ENCODE measurements at regions not wholly inside any gene's neighbourhood (a gene's known extent, or its start where the extent isn't known, plus 50 kb on each side); places are given as distances from the start of the nearest gene placed in this dataset.
"Not testable (repeated sequence)": the region's sequence is repeated elsewhere in the genome, so short reads cannot be mapped to it uniquely, and the experiment has no call there.

DNA sequence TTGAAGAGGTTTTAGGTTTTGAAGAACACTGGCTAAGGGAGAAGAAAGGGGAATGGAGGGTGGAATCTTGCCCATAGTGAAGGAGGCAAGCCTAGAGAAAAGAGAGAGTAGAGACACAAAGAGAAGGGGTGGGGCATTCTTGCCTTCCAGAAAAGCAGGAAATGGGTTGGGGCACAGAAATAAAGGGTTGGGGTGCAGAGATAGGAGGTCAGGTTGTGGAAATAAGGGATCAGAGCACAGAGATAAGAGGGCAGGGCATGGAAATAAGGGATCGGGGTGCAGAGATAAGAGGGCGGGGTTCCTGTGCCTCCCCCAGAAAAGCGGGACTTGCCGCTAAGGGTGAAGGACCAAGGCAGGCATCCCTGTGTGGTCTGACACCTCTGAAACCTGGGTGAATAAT, 69.9 kb downstream of the ALG1L2 start:
- H3K27me3 ChIP-seq (ENCODE audit: control insufficient read depth, insufficient read depth, low read length); H3K36me3 ChIP-seq (ENCODE audit: control insufficient read depth, insufficient read depth, low read length); H3K4me3 ChIP-seq (ENCODE audit: low read depth, low read length); DNase-seq (ENCODE audit: low read depth): not testable (repeated sequence)

DNA sequence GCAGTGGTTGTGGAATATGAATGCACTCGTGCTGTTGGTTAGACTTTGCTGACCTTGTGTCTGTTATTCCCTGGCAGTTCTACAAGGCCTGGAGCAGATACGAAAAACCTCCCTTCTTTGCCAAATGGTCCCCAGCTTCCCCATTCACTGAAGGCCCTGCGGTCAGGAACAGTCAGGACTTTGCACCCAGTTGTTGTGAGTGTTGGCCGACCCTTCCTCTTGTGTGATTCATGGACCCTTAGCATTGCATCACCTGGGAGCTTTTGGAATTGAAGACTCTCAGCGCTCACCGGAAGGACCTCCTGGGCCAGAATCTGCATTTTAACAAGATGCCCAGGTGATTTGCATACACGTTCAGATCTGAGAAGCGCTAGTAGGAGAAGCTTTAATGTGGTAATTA, 71.6 kb downstream of the ALG1L2 start:
- H3K27me3 ChIP-seq (ENCODE audit: control insufficient read depth, insufficient read depth, low read length); H3K4me3 ChIP-seq (ENCODE audit: low read depth, low read length); DNase-seq (ENCODE audit: low read depth); H3K36me3 ChIP-seq (ENCODE audit: control insufficient read depth, insufficient read depth, low read length): not testable (repeated sequence)

DNA sequence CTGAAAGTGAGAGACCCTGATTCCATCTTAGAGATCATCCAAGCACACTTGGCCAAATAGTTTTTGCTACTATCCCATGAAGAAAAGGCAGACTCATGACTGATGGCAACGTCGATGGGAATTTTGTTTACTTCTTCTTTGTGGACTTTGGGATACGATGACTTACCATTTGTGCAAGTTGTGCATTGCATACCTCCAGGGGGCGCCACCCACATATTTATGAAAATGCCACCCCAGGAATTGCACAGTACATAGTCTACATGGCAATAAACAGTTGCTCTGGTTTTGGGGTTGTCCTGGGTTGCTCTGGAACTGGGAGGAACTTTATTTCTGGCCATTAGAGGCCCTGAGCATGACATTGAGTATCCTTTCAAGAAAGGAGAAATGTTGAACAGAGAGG, 73.8 kb downstream of the ALG1L2 start:
- not testable (repeated sequence) for H3K27me3 ChIP-seq (ENCODE audit: control insufficient read depth, insufficient read depth, low read length); DNase-seq (ENCODE audit: low read depth); H3K36me3 ChIP-seq (ENCODE audit: control insufficient read depth, insufficient read depth, low read length); H3K4me3 ChIP-seq (ENCODE audit: low read depth, low read length)

DNA sequence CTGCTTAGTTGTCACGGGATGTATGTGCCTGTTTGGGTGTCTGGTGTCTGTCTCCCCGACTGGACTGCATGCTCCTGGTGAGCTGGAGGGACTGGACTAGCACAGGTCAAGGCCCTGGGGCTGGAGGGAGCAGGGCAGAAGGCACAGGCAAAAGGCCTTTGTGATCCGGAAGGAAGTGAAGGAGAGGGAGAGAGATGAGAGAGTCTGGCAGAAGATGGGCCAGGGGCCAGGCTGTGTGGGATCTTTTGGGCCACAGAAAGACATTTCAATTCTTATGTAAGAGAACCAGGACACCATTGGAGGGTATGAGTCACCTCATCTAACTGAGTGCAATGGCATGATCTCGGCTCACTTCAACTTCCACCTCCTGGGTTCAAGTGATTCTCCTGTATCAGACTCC, 85.2 kb downstream of the ALG1L2 start:
- not testable (repeated sequence) for DNase-seq (ENCODE audit: low read depth); H3K4me3 ChIP-seq (ENCODE audit: low read depth, low read length); H3K27me3 ChIP-seq (ENCODE audit: control insufficient read depth, insufficient read depth, low read length); H3K36me3 ChIP-seq (ENCODE audit: control insufficient read depth, insufficient read depth, low read length)

DNA sequence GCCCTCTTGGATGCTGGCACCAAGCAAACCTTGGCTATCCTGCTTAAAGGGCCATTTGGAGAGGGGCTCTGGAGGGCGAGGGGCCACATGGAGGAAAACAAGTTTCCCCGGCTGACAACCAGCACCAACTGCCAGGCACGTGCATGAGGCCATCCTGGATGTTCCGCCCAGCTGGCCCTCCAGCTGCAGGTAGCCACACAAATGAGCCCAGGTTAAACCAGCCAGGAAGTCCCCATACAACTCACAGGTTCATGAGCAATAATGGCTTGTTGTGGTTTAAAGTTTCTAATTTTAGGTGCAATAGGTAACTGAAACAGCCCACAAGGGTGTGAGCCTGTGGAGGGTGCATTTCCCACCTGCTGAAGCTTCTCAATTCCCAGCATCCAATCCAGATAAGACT, 93.6 kb downstream of the ALG1L2 start:
- DNase-seq (ENCODE audit: low read depth); H3K36me3 ChIP-seq (ENCODE audit: control insufficient read depth, insufficient read depth, low read length); H3K4me3 ChIP-seq (ENCODE audit: low read depth, low read length); H3K27me3 ChIP-seq (ENCODE audit: control insufficient read depth, insufficient read depth, low read length): not testable (repeated sequence)

DNA sequence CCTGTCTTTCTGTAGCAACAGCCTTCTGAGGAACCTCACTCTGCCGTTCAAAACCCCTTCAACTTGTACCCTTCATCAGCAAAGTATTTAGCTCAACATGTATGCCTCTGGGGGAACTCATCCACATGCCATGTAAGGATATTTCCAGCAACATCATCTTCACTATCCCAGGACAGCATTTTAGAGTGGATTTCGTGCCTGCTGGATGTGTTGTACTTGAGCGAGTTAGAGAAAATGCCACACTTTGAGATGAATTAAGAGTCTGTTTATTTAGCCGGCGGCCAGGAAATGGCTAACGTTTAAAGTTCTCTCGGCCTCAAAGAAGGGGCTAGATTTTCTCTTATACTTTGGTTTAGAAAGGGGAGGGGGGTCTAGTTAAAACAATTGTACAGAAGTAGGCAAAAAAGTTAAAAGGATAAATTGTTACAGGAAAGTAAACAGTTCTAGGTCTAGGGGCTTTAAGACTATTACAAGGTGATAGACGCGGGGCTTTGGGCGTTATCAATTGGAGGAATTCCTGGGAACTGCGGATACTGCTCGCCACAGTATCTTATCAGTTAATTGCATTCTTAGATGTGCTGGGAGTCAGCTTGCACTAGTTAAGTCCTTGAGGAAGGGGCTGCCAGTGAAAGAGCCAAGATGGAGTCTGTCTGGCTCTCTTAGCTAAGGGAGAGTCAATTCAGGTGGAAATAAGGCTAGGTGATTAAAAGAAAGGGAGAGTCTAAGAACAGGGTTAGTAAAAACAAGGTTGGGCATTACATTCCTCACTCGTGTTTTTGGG, 95.0 kb downstream of the ALG1L2 start:
- H3K36me3 ChIP-seq (ENCODE audit: control insufficient read depth, insufficient read depth, low read length); H3K27me3 ChIP-seq (ENCODE audit: control insufficient read depth, insufficient read depth, low read length); DNase-seq (ENCODE audit: low read depth); H3K4me3 ChIP-seq (ENCODE audit: low read depth, low read length): not testable (repeated sequence)

DNA sequence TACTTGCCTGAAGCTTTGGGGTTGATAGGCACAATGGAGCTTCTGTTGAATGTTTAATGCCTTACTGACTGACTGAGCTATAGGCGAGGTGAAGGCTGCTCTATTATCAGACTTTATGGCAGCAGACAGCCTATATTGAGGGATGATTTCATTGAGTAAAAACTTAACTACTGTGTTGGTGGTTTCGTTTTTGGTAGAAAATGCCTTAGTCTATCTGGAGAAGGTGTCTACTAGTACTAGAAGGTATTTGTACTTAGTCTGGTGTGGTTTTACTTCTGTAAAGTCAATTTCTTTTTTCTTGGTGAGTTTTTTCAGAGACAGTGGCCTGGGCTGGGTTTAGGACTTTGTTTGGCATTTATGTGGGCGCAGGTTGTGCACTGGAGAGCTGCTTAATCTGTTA, 97.2 kb downstream of the ALG1L2 start:
- not testable (repeated sequence) for H3K36me3 ChIP-seq (ENCODE audit: control insufficient read depth, insufficient read depth, low read length); DNase-seq (ENCODE audit: low read depth); H3K4me3 ChIP-seq (ENCODE audit: low read depth, low read length); H3K27me3 ChIP-seq (ENCODE audit: control insufficient read depth, insufficient read depth, low read length)

DNA sequence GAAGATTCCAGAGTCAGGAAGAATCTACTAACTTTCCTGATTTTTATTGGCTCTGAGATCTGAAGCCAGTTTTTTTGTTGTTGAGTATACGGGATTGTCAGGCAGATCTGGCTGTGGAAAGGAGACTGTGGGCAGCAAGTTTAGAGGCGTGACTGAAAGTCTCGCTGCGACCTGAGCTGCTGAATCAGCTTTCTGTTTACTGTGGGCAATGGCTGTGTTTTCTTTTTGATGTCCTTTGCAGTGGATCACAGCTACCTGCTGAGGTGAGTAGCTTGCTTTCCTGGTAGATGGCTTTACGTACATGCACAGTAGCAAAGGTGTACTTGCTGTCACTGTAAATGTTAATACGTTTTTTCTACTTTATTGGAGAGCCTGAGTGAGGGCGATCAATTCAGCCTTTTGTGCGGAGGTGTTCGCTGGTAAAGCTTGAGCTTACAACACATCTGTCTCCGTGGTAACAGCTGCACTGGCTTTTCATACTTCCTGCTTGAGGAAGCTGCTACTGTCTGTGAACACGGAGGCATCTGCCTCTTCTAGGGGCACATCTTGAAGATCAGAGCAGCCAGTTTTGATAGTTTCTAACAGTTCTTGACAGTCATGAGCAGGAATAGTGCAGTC, 97.8 kb downstream of the ALG1L2 start:
- H3K27me3 ChIP-seq (ENCODE audit: control insufficient read depth, insufficient read depth, low read length); H3K36me3 ChIP-seq (ENCODE audit: control insufficient read depth, insufficient read depth, low read length); DNase-seq (ENCODE audit: low read depth): not testable (repeated sequence)
- peak overlapping the region; percentile 25 for H3K4me3 ChIP-seq (ENCODE audit: low read depth, low read length)

DNA sequence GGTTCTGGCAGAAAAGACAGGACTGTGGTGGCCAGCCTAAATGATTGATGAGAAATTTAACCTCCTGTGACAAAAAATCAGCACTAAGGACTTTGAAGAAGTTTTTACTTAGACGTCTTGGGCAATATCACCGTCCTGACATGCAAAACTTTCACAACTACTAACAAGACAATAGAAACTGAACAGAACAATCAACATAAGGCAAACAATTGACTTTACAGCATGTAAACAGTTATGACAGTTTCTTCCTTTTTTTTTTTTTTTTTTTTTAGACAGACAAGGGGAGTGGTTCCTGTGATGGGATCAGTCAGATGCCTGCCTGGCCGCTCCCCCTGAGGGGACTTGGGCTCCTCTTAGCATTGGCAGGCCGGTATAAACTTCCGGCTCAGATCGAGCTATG, 100.8 kb downstream of the ALG1L2 start:
- H3K4me3 ChIP-seq (ENCODE audit: low read depth, low read length); DNase-seq (ENCODE audit: low read depth); H3K27me3 ChIP-seq (ENCODE audit: control insufficient read depth, insufficient read depth, low read length); H3K36me3 ChIP-seq (ENCODE audit: control insufficient read depth, insufficient read depth, low read length): not testable (repeated sequence)

DNA sequence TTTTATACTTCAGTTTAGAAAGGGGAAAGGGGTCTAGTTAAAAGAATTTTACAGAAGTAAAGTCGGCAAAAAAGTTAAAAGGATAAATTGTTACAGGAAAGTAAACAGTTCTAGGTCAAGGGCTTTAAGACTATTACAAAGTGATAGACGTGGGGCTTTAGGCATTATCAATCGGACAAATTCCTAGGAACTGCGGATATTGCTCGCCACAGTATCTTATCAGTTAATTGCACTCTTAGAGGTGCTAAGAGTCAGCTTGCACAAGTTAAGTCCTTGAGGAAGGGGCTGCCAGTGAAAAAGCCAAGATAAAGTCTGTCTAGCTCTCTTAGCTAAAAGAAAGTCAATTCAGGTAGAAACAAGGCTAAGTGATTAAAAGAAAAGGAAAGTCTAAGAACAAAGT, 102.1 kb downstream of the ALG1L2 start:
- not testable (repeated sequence) for H3K4me3 ChIP-seq (ENCODE audit: low read depth, low read length); H3K27me3 ChIP-seq (ENCODE audit: control insufficient read depth, insufficient read depth, low read length); DNase-seq (ENCODE audit: low read depth); H3K36me3 ChIP-seq (ENCODE audit: control insufficient read depth, insufficient read depth, low read length)

DNA sequence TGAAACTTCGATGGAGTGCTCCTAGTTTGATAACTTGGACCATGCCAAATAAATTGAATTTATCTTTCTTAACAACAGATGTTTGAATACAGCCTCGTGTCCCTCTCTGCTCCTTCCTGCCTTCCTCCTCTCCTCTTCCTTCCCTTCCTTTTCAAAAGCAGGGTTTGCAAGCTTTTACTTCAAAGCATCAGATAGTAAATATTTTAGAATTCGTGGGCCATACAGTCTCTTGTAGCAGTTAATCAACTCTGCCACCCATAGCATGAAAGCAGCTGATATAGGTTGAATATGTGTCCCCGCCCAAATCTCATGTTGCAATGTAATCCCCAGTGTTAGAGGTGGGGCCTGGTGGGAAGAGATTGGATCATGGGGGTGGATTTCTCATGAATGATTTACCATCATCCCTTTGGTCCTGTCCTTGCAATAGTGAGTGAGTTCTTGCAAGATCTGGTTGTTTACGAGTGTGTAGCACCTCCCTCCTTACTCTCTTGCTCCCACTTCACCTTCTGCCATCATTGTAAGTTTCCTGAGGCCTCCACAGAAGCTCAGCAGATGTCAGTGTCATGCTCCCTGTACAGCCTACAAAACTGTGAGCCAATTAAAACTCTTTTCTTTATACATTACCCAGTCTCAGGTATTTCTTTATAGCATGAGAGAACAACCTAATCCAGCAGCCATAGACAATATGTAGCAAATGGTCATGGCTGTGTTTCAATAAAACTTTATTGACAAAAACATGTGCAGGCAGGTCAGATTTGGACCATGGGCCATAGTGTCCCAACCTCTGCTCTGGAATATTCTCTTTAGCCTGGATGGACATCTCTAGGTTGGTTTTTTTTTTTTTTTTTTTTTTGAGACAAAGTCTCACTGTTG, 102.8 kb downstream of the ALG1L2 start:
- not testable (repeated sequence) for DNase-seq (ENCODE audit: low read depth); H3K27me3 ChIP-seq (ENCODE audit: control insufficient read depth, insufficient read depth, low read length); H3K4me3 ChIP-seq (ENCODE audit: low read depth, low read length); H3K36me3 ChIP-seq (ENCODE audit: control insufficient read depth, insufficient read depth, low read length)

DNA sequence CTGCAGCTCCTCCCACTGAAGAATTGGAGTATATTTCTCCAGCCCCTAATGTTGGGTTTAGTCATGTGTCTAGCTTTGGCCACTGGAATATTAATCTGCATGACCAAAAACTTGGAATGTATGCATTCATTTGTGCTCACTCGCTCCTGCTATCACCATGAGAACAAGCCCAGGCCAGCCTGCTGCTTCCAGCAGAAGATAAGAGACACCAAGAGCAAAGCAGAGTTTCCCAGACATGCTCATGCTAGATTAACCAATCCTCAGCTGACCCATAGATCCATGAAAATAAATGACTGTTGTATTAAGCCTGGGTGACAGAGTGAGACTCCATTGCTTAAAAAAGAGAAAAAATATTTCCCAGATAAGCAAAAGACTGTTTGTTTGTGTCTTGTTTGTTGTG, 119.6 kb downstream of the ALG1L2 start:
- H3K36me3 ChIP-seq (ENCODE audit: control insufficient read depth, insufficient read depth, low read length); H3K27me3 ChIP-seq (ENCODE audit: control insufficient read depth, insufficient read depth, low read length); DNase-seq (ENCODE audit: low read depth): not testable (repeated sequence)

DNA sequence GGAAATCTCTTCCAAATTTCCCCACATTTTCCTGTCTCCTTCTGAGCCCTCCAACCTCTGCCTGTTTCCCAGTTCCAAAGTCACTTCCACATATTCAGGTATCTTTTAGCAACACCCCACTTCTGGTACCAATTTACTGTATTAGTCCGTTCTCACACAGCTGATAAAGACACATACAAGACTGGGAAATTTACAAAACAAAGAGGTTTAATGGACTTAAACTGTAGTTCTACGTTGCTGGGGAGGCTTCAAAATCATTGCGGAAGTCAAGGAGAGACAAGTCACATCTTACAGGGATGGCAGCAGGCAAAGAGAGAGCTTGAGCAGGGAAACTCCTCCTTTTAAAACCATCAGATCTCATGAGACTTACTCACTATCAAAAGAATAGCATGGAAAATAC, 122.0 kb downstream of the ALG1L2 start:
- H3K27me3 ChIP-seq (ENCODE audit: control insufficient read depth, insufficient read depth, low read length); H3K36me3 ChIP-seq (ENCODE audit: control insufficient read depth, insufficient read depth, low read length); H3K4me3 ChIP-seq (ENCODE audit: low read depth, low read length); DNase-seq (ENCODE audit: low read depth): not testable (repeated sequence)

More for the DNA sequence above, 119.6 kb downstream of the ALG1L2 start:
- H3K4me3 ChIP-seq (ENCODE audit: low read depth, low read length) = not testable (repeated sequence)

All from kidney epithelial cell (primary cell).